ENCODE measurements at regions not wholly inside any gene's neighbourhood (a gene's known extent, or its start where the extent isn't known, plus 50 kb on each side); places are given as distances from the start of the nearest gene placed in this dataset.

DNA sequence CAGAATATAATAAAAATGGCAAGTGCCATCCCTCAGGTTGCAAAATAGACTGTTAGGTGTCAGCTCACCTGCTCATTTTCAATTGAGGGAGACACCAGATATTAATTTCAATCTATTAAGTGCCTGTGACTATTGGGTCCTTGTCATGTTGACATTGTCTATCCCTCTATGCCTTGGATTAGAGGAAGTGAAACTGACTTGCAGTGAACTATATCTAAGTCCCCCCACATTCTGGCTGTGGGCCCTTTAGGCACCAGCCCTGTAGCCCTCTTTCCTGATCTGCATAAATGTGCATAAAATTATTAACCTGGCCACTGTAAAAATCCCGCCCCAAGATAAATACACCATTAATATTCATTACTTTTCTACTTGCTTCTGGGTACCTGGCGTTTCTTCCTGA, 293.0 kb upstream of the CLNK start:
- TF ChIP-seq POLR2A (IDR thresholded peaks at IDR 0.05): no peak
- TF ChIP-seq, protein P1, sequence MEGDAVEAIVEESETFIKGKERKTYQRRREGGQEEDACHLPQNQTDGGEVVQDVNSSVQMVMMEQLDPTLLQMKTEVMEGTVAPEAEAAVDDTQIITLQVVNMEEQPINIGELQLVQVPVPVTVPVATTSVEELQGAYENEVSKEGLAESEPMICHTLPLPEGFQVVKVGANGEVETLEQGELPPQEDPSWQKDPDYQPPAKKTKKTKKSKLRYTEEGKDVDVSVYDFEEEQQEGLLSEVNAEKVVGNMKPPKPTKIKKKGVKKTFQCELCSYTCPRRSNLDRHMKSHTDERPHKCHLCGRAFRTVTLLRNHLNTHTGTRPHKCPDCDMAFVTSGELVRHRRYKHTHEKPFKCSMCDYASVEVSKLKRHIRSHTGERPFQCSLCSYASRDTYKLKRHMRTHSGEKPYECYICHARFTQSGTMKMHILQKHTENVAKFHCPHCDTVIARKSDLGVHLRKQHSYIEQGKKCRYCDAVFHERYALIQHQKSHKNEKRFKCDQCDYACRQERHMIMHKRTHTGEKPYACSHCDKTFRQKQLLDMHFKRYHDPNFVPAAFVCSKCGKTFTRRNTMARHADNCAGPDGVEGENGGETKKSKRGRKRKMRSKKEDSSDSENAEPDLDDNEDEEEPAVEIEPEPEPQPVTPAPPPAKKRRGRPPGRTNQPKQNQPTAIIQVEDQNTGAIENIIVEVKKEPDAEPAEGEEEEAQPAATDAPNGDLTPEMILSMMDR (IDR thresholded peaks at IDR 0.05): no peak
- TF ChIP-seq POLR2AphosphoS5 (IDR thresholded peaks at IDR 0.05; ENCODE audit: insufficient read depth in 1 of 2, low read depth in 1 of 2): no peak
